ENCODE measurements at regions not wholly inside any gene's neighbourhood (a gene's known extent, or its start where the extent isn't known, plus 50 kb on each side); places are given as distances from the start of the nearest gene placed in this dataset.
A peak's percentile ranks its signal among the peaks of the same experiment; 100 is the strongest.

DNA sequence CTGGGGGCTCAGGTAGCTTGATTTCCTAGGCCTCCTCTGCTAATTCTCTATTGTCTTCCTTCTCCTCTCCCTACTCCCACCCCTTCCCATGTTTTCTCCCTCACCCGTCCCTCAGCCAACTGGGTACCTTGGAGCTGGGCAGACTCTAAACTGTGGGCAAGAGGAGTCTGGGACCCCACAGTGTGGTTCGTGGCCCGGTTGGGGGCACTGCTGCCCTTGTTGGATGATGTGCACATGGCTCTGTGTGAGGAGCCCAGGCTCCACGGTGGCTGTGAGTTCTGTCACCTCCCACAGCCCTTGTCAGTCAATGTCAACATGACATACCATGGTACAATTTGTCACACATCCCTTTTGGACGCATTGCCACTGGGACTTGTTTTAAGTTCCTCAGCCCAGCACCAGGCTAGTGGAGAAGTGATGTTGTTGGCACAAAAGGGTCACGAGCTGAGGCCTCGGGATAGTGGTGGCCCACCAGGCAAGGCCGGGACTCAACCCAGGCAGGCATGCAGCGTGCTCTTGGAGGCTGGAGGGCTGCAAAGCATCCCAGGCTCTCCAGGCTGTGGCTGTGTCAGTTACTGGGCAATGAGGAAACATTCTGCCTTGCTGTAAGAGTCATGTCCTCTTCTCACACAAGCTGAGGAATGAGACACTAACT, 142.3 kb downstream of the TLE3 start:
- 83 to 85% (median 85%) methylated on average over 9 of the region's 9 CpGs for WGBS, 3 donors
- FAIRE-seq (no peak), DNase-seq (no peak)
- Histone ChIP-seq H3K27ac (ENCODE audit: low read depth in 1 of 3, low read length in 2 of 3) (no peak overlapping the region), H3K27me3 (ENCODE audit: control insufficient read depth in 3 of 3, insufficient read depth in 3 of 3, low read length in 3 of 3) (no peaks in the 10 kb centered on the region), H3K36me3 (ENCODE audit: control insufficient read depth in 3 of 3, insufficient read depth in 2 of 3, low read depth in 1 of 3, low read length in 3 of 3) (no peaks in the 10 kb centered on the region), H3K4me1 (ENCODE audit: control insufficient read depth in 3 of 3, insufficient read depth in 2 of 3, low read depth in 1 of 3, low read length in 2 of 3) (no peaks in the 10 kb centered on the region), H3K4me3 (ENCODE audit: low read depth in 1 of 3, low read length in 3 of 3) (no peak overlapping the region), H3K9me3 (ENCODE audit: control insufficient read depth in 2 of 2, insufficient read depth in 1 of 2, low read depth in 1 of 2, low read length in 1 of 2) (no peaks in the 10 kb centered on the region)

DNA sequence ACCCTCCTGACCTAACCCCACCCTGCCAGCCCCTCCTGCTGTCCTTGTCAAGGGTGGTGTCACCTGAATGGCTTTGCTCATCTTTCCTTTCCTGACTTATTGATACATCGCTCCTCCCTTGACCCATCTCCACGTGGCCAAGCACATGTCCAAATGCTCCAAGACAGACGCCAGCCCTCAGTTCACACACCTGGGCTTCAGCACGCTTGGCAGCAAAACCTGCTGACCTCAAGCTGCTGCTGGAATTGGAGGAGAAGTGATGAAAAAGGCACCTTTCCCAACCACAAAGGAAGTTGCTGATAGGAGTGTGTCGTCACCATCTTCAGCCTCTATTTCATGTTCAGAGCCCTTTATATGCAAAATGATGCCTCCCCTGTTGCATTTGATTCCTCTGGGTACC, 141.3 kb downstream of the TLE3 start:
- H3K9me3 ChIP-seq (ENCODE audit: control insufficient read depth in 2 of 2, insufficient read depth in 1 of 2, low read depth in 1 of 2, low read length in 1 of 2) = no peaks in the 10 kb centered on the region
- no peaks in the 10 kb centered on the region for H3K36me3 ChIP-seq (ENCODE audit: control insufficient read depth in 3 of 3, insufficient read depth in 2 of 3, low read depth in 1 of 3, low read length in 3 of 3)
- H3K27me3 ChIP-seq (ENCODE audit: control insufficient read depth in 3 of 3, insufficient read depth in 3 of 3, low read length in 3 of 3) = no peaks in the 10 kb centered on the region
- no peak for FAIRE-seq
- H3K27ac ChIP-seq (ENCODE audit: low read depth in 1 of 3, low read length in 2 of 3) = no peak overlapping the region
- 67 to 83% (median 76%) methylated on average over 5 of the region's 5 CpGs for WGBS, 3 donors
- DNase-seq = no peak
- H3K4me3 ChIP-seq (ENCODE audit: low read depth in 1 of 3, low read length in 3 of 3) = no peak overlapping the region
- no peaks in the 10 kb centered on the region for H3K4me1 ChIP-seq (ENCODE audit: control insufficient read depth in 3 of 3, insufficient read depth in 2 of 3, low read depth in 1 of 3, low read length in 2 of 3)

DNA sequence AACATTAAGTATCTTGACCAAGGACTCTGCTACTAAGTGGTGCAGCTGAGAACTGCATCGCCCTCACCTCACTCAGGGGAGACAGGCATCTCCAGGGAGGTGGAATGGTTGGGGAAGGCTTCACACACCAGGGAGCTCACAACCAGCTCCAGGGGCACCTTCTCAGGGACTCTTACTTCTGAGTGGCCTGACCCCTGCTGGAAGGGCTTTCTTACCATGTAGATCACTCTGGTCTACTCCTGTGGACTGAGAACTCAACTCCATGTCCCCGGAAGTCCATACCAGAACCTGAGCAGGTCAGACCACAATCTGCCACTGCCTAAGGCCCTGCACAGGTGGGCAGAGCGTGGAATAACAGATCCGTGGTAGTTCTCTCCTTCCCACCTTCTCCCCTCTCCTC, 140.5 kb downstream of the TLE3 start:
- no peaks in the 10 kb centered on the region for H3K9me3 ChIP-seq (ENCODE audit: control insufficient read depth in 2 of 2, insufficient read depth in 1 of 2, low read depth in 1 of 2, low read length in 1 of 2)
- WGBS, 3 donors = 77 to 89% (median 84%) methylated on average over 4 of the region's 4 CpGs
- no peak for FAIRE-seq

GRCh38 chr15:69958496-69959084, 139.1 kb downstream of the TLE3 start:
- Histone ChIP-seq H3K4me3 (ENCODE audit: low read depth in 1 of 3, low read length in 3 of 3) (no peak overlapping the region), H3K4me1 (ENCODE audit: control insufficient read depth in 3 of 3, insufficient read depth in 2 of 3, low read depth in 1 of 3, low read length in 2 of 3) (peaks cover 0 to 8% (median 0%) of the 10 kb centered on the region in 3 donors), H3K27me3 (ENCODE audit: control insufficient read depth in 3 of 3, insufficient read depth in 3 of 3, low read length in 3 of 3) (no peaks in the 10 kb centered on the region), H3K27ac (ENCODE audit: low read depth in 1 of 3, low read length in 2 of 3) (no peak overlapping the region), H3K36me3 (ENCODE audit: control insufficient read depth in 3 of 3, insufficient read depth in 2 of 3, low read depth in 1 of 3, low read length in 3 of 3) (no peaks in the 10 kb centered on the region), H3K9me3 (ENCODE audit: control insufficient read depth in 2 of 2, insufficient read depth in 1 of 2, low read depth in 1 of 2, low read length in 1 of 2) (no peaks in the 10 kb centered on the region)
- DNase-seq (no peak), FAIRE-seq (no peak)
- WGBS, 3 donors = 68 to 76% (median 68%) methylated on average over 3 of the region's 3 CpGs

More for the DNA sequence above, 140.5 kb downstream of the TLE3 start:
- no peaks in the 10 kb centered on the region for H3K36me3 ChIP-seq (ENCODE audit: control insufficient read depth in 3 of 3, insufficient read depth in 2 of 3, low read depth in 1 of 3, low read length in 3 of 3)
- H3K4me1 ChIP-seq (ENCODE audit: control insufficient read depth in 3 of 3, insufficient read depth in 2 of 3, low read depth in 1 of 3, low read length in 2 of 3) = peaks cover 0 to 2% (median 0%) of the 10 kb centered on the region in 3 donors
- H3K4me3 ChIP-seq (ENCODE audit: low read depth in 1 of 3, low read length in 3 of 3) = no peak overlapping the region
- H3K27ac ChIP-seq (ENCODE audit: low read depth in 1 of 3, low read length in 2 of 3) = no peak overlapping the region
- H3K27me3 ChIP-seq (ENCODE audit: control insufficient read depth in 3 of 3, insufficient read depth in 3 of 3, low read length in 3 of 3) = no peaks in the 10 kb centered on the region
- no peak for DNase-seq

DNA sequence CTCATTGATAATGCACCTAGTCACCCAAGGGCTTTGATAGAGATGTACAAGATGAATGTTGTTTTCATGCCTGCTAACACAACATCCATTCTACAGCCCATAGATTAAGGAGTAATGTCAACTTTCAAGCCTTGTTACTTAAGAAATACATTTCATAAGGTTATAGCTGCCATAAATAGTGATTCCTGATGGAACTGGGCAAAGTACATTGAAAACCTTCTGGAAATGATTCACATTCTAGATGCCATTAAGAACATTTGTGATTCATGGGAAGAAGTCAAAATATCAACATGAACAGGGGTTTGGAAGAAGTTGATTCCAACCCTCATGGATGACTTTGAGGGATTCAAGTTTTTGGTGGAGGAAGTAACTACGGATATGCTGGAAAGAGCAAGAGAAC, 135.2 kb downstream of the TLE3 start:
- Histone ChIP-seq H3K36me3 (ENCODE audit: control insufficient read depth in 3 of 3, insufficient read depth in 2 of 3, low read depth in 1 of 3, low read length in 3 of 3) (no peaks in the 10 kb centered on the region), H3K9me3 (ENCODE audit: control insufficient read depth in 2 of 2, insufficient read depth in 1 of 2, low read depth in 1 of 2, low read length in 1 of 2) (no peaks in the 10 kb centered on the region), H3K4me3 (ENCODE audit: low read depth in 1 of 3, low read length in 3 of 3) (no peak overlapping the region), H3K27ac (ENCODE audit: low read depth in 1 of 3, low read length in 2 of 3) (no peak overlapping the region), H3K27me3 (ENCODE audit: control insufficient read depth in 3 of 3, insufficient read depth in 3 of 3, low read length in 3 of 3) (peaks cover 0 to 2% (median 1%) of the 10 kb centered on the region in 3 donors), H3K4me1 (ENCODE audit: control insufficient read depth in 3 of 3, insufficient read depth in 2 of 3, low read depth in 1 of 3, low read length in 2 of 3) (peaks cover 0 to 8% (median 0%) of the 10 kb centered on the region in 3 donors)
- WGBS, 3 donors = 73 to 87% (median 74%) methylated on average over 1 of the region's 1 CpG
- no peak for FAIRE-seq
- peak; percentile 20 to 56 for DNase-seq

DNA sequence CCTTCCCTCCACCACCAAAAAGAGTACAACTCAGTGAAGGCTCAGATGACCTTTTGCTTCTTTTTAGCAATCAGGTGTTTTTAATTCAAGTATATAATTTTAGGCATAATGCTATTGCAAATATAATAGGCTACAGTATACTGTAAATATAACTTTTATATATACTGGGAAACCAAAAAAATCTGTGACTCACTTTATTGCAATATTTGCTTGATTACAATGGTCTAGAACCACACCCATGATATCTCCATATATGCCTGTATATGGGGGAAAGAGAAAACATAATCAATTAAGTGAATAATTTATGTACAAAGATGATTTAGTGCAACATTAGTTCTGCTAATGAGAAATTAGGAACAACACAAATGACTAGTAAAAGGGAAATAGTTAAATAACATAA, 134.3 kb downstream of the TLE3 start:
- no peak for FAIRE-seq

GRCh38 chr15:69971771-69972170, 125.9 kb downstream of the TLE3 start:
- peaks cover 0 to 26% (median 2%) of the 10 kb centered on the region in 3 donors for H3K27me3 ChIP-seq (ENCODE audit: control insufficient read depth in 3 of 3, insufficient read depth in 3 of 3, low read length in 3 of 3)
- H3K9me3 ChIP-seq (ENCODE audit: control insufficient read depth in 2 of 2, insufficient read depth in 1 of 2, low read depth in 1 of 2, low read length in 1 of 2) = no peaks in the 10 kb centered on the region
- WGBS, 3 donors = 73 to 77% (median 76%) methylated on average over 2 of the region's 2 CpGs
- FAIRE-seq (no peak), DNase-seq (no peak)
- no peak overlapping the region for H3K4me3 ChIP-seq (ENCODE audit: low read depth in 1 of 3, low read length in 3 of 3)
- no peaks in the 10 kb centered on the region for H3K4me1 ChIP-seq (ENCODE audit: control insufficient read depth in 3 of 3, insufficient read depth in 2 of 3, low read depth in 1 of 3, low read length in 2 of 3)
- no peaks in the 10 kb centered on the region for H3K36me3 ChIP-seq (ENCODE audit: control insufficient read depth in 3 of 3, insufficient read depth in 2 of 3, low read depth in 1 of 3, low read length in 3 of 3)
- H3K27ac ChIP-seq (ENCODE audit: low read depth in 1 of 3, low read length in 2 of 3) = no peak overlapping the region

More for the DNA sequence above, 134.3 kb downstream of the TLE3 start:
- Histone ChIP-seq H3K27ac (ENCODE audit: low read depth in 1 of 3, low read length in 2 of 3) (no peak overlapping the region), H3K27me3 (ENCODE audit: control insufficient read depth in 3 of 3, insufficient read depth in 3 of 3, low read length in 3 of 3) (peaks cover 0 to 6% (median 1%) of the 10 kb centered on the region in 3 donors), H3K9me3 (ENCODE audit: control insufficient read depth in 2 of 2, insufficient read depth in 1 of 2, low read depth in 1 of 2, low read length in 1 of 2) (no peaks in the 10 kb centered on the region), H3K36me3 (ENCODE audit: control insufficient read depth in 3 of 3, insufficient read depth in 2 of 3, low read depth in 1 of 3, low read length in 3 of 3) (no peaks in the 10 kb centered on the region), H3K4me3 (ENCODE audit: low read depth in 1 of 3, low read length in 3 of 3) (no peak overlapping the region), H3K4me1 (ENCODE audit: control insufficient read depth in 3 of 3, insufficient read depth in 2 of 3, low read depth in 1 of 3, low read length in 2 of 3) (peaks cover 0 to 8% (median 0%) of the 10 kb centered on the region in 3 donors)
- no peak for DNase-seq

GRCh38 chr15:69972436-69972835, 125.3 kb downstream of the TLE3 start:
- no peak overlapping the region for H3K27ac ChIP-seq (ENCODE audit: low read depth in 1 of 3, low read length in 2 of 3)
- FAIRE-seq = no peak
- no peak overlapping the region for H3K4me3 ChIP-seq (ENCODE audit: low read depth in 1 of 3, low read length in 3 of 3)
- H3K4me1 ChIP-seq (ENCODE audit: control insufficient read depth in 3 of 3, insufficient read depth in 2 of 3, low read depth in 1 of 3, low read length in 2 of 3) = no peaks in the 10 kb centered on the region
- H3K36me3 ChIP-seq (ENCODE audit: control insufficient read depth in 3 of 3, insufficient read depth in 2 of 3, low read depth in 1 of 3, low read length in 3 of 3) = no peaks in the 10 kb centered on the region
- no peak for DNase-seq
- H3K9me3 ChIP-seq (ENCODE audit: control insufficient read depth in 2 of 2, insufficient read depth in 1 of 2, low read depth in 1 of 2, low read length in 1 of 2) = no peaks in the 10 kb centered on the region
- 81 to 83% (median 82%) methylated on average over 3 of the region's 3 CpGs for WGBS, 3 donors
- H3K27me3 ChIP-seq (ENCODE audit: control insufficient read depth in 3 of 3, insufficient read depth in 3 of 3, low read length in 3 of 3) = peaks cover 0 to 30% (median 2%) of the 10 kb centered on the region in 3 donors

All from small intestine (tissue), 7 donors.